ENCODE measurements at regions not wholly inside any gene's neighbourhood (a gene's known extent, or its start where the extent isn't known, plus 50 kb on each side); places are given as distances from the start of the nearest gene placed in this dataset.

- TF ChIP-seq ZNF398 (CRISPR knock-in tag; IDR thresholded peaks at IDR 0.05) (no peak), ZNF436 (CRISPR knock-in tag; IDR thresholded peaks at IDR 0.05) (no peak)
These were observed 146.8 kb upstream of the HS6ST1 start (continued) for GRCh38 chr2:128465246-128466170.

- Histone ChIP-seq H3K36me3 (ENCODE audit: control insufficient read depth, insufficient read depth, low read length) (no peaks in the 10 kb centered on the region), H3K9ac (ENCODE audit: insufficient read depth in 1 of 2, low read depth in 2 of 2, low read length in 2 of 2) (no peak overlapping the region), H4K20me1 (replicated peaks; ENCODE audit: control insufficient read depth, insufficient read depth, low read length) (no peaks in the 10 kb centered on the region), H3K79me2 (ENCODE audit: control insufficient read depth, insufficient read depth, low read length) (no peaks in the 10 kb centered on the region), H3K27me3 (ENCODE audit: control insufficient read depth in 2 of 2, insufficient read depth in 2 of 2, low read length in 2 of 2) (no peaks in the 10 kb centered on the region; a peak in 1 of 5 replicates), H3K9me1 (ENCODE audit: control insufficient read depth, insufficient read depth, low read length) (no peaks in the 10 kb centered on the region), H3K9me3 (replicated peaks; ENCODE audit: control insufficient read depth, insufficient read depth, low read depth, low read length) (peaks cover 16% of the 10 kb centered on the region), H3K4me1 (replicated peaks in 1 of 2; ENCODE audit: control insufficient read depth in 2 of 2, insufficient read depth in 2 of 2, low read length in 2 of 2) (no peaks in the 10 kb centered on the region; a peak in 1 of 5 replicates), H3K4me2 (ENCODE audit: insufficient read depth, low read length) (no peak overlapping the region), H3K4me3 (no peak overlapping the region), H2AFZ (ENCODE audit: low read depth, low read length) (no peak overlapping the region), H3K27ac (ENCODE audit: extremely low read depth, low read depth, low read length) (no peak overlapping the region)
- ChIA-PET CTCF (ENCODE audit: low intra/inter-chr PET ratio) (no interaction called here), POLR2A (no interaction called here)
- no TSS peak for BruUV-seq (replicated peaks)
- TF ChIP-seq ZFP36 (IDR thresholded peaks at IDR 0.05; ENCODE audit: low read depth, low read length, partially characterized antibody): no peak
- ATAC-seq: no peak
- no peak for DNase-seq (ENCODE audit: extremely low read depth in 1 of 4, low spot score in 3 of 4)
- in situ Hi-C loops (cut with MboI): no loop called here
- WGBS (ENCODE audit: insufficient coverage, low coverage, missing lambda C conversion rate): 4% methylated on average over 2 of the region's 2 CpGs
- intact Hi-C loops (cut with micrococcal nuclease): no loop called here
- FAIRE-seq: no peak
These were observed 147.7 kb upstream of the HS6ST1 start for GRCh38 chr2:128466376-128466775.
